HEK293 (cell line): ENCODE measurements at regions not wholly inside any gene's neighbourhood (a gene's known extent, or its start where the extent isn't known, plus 50 kb on each side); places are given as distances from the start of the nearest gene placed in this dataset.

Experiments used
- CTCF ChIA-PET: fragments of 350-600 bp; formaldehyde crosslinking; extraction: SDS; loops from one replicate; lab custom pipeline; 2021; ENCODE audit warnings: antibody characterized with exemption; lab: Yijun Ruan, JAX
- POLR2A ChIA-PET: fragments of 300-600 bp; formaldehyde crosslinking; extraction: SDS; loops from one replicate; lab custom pipeline; 2020; ENCODE audit warnings: antibody characterized with exemption, inconsistent platforms; lab: Yijun Ruan, JAX
- H3K27ac ChIP-seq: fragments of 200-500 bp; sonication (Bioruptor generic); 2 replicates; pipeline ENCODE4 v1.5.1; 2014; ENCODE audit warnings: low read depth, low read length, control low read depth, inconsistent platforms; ENCODE audit errors: extremely low read depth
- H3K36me3 ChIP-seq, 2 experiments: fragments of 200-500 bp in 1 of 2; sonication (Bioruptor generic) in 1 of 2; 1 replicate in 1 of 2; 2 replicates in 1 of 2; pipeline ENCODE4 v1.5.1; 2014 to 2017; ENCODE audit warnings: inconsistent platforms in 2 of 2, low read length in 2 of 2; ENCODE audit not compliant: control insufficient read depth in 2 of 2, insufficient read depth in 1 of 2
- H3K4me1 ChIP-seq: fragments of 200-500 bp; sonication (Bioruptor generic); 2 replicates; pipeline ENCODE4 v1.5.1; 2014; ENCODE audit warnings: mild to moderate bottlenecking, low read length, inconsistent platforms; ENCODE audit not compliant: control insufficient read depth, insufficient read depth
- H3K4me3 ChIP-seq: 2 replicates; pipeline ENCODE4 v1.5.1; 2011; ENCODE audit warnings: low read depth, mild to moderate bottlenecking, control low read depth, low read length, moderate library complexity
- H3K9me3 ChIP-seq: fragments of 200-500 bp; sonication (Bioruptor generic); 2 replicates; pipeline ENCODE4 v1.5.1; 2014; ENCODE audit warnings: low read depth, low read length, inconsistent platforms; ENCODE audit not compliant: control insufficient read depth, insufficient read depth
- GLI2 ChIP-seq: fragments of 450-650 bp; formaldehyde crosslinking; IDR thresholded peaks from 2 replicates; pipeline ENCODE4; 2017; ENCODE audit warnings: missing biosample characterization, missing genetic modification characterization, low read depth, borderline replicate concordance
- GLI4 ChIP-seq: fragments of 450-650 bp; formaldehyde crosslinking; IDR thresholded peaks from 2 replicates; pipeline ENCODE4 v1.5.1; 2016; ENCODE audit warnings: missing biosample characterization, missing genetic modification characterization
- IKZF3 ChIP-seq: fragments of 450-650 bp; IDR thresholded peaks from 2 replicates; pipeline ENCODE4 v1.5.0; 2018; ENCODE audit warnings: missing biosample characterization, mild to moderate bottlenecking, missing genetic modification characterization, moderate library complexity
- REPIN1 ChIP-seq: fragments of 450-650 bp; formaldehyde crosslinking; IDR thresholded peaks from 2 replicates; pipeline ENCODE4 v1.5.1; 2017; ENCODE audit warnings: missing biosample characterization, missing genetic modification characterization, low read depth
- REST ChIP-seq: fragments of 450-650 bp; formaldehyde crosslinking; IDR thresholded peaks from 2 replicates; pipeline ENCODE4 v1.5.1; 2016; ENCODE audit warnings: missing biosample characterization, missing genetic modification characterization
- YY1 ChIP-seq: fragments of 450-650 bp; formaldehyde crosslinking; IDR thresholded peaks from 2 replicates; pipeline ENCODE4 v1.5.1; 2018; ENCODE audit warnings: missing biosample characterization, missing genetic modification characterization
- ZBTB26 ChIP-seq: fragments of 450-650 bp; formaldehyde crosslinking; optimal IDR thresholded peaks from 2 replicates; pipeline ENCODE3; 2016; ENCODE audit warnings: missing biosample characterization, mild to moderate bottlenecking, missing genetic modification characterization
- ZEB2 ChIP-seq: fragments of 450-650 bp; formaldehyde crosslinking; IDR thresholded peaks from 2 replicates; pipeline ENCODE4 v1.5.1; 2016; ENCODE audit warnings: missing biosample characterization, missing genetic modification characterization
- ZIC2 ChIP-seq: fragments of 450-650 bp; formaldehyde crosslinking; IDR thresholded peaks from 2 replicates; pipeline ENCODE4 v1.5.1; 2016; ENCODE audit warnings: missing biosample characterization, missing genetic modification characterization
- ZNF274 ChIP-seq, 2 experiments: fragments of 200-500 bp in 1 of 2; fragments of 450-650 bp in 1 of 2; sonication (Bioruptor generic) in 1 of 2; formaldehyde crosslinking in 1 of 2; IDR thresholded peaks; 2 replicates each; pipeline versions ENCODE4 v1.5.1 to v1.6.1; 2014 to 2016; ENCODE audit warnings: borderline replicate concordance in 1 of 2, inconsistent platforms in 1 of 2, low read length in 1 of 2, missing biosample characterization in 1 of 2, missing genetic modification characterization in 1 of 2
- ZNF292 ChIP-seq: fragments of 450-650 bp; formaldehyde crosslinking; IDR thresholded peaks from 2 replicates; pipeline ENCODE4 v1.5.1; 2016; ENCODE audit warnings: low read depth, missing biosample characterization, missing genetic modification characterization, borderline replicate concordance
- ZNF423 ChIP-seq: fragments of 450-650 bp; formaldehyde crosslinking; IDR thresholded peaks from 2 replicates; pipeline ENCODE4 v1.5.1; 2016; ENCODE audit warnings: missing biosample characterization, missing genetic modification characterization
- ZNF473 ChIP-seq: fragments of 450-650 bp; formaldehyde crosslinking; IDR thresholded peaks from 2 replicates; pipeline ENCODE4 v1.5.1; 2017; ENCODE audit warnings: missing biosample characterization, missing genetic modification characterization
- ZNF560 ChIP-seq: fragments of 450-650 bp; formaldehyde crosslinking; IDR thresholded peaks from 2 replicates; pipeline ENCODE4 v1.5.1; 2017; ENCODE audit warnings: missing biosample characterization, missing genetic modification characterization, borderline replicate concordance
- ZNF610 ChIP-seq: fragments of 450-650 bp; formaldehyde crosslinking; IDR thresholded peaks from 2 replicates; pipeline ENCODE4 v1.5.1; 2016; ENCODE audit warnings: missing biosample characterization, missing genetic modification characterization, borderline replicate concordance
- ZNF639 ChIP-seq: fragments of 450-650 bp; formaldehyde crosslinking; IDR thresholded peaks from 2 replicates; pipeline ENCODE4 v1.5.1; 2016; ENCODE audit warnings: missing biosample characterization, missing genetic modification characterization
- ZSCAN4 ChIP-seq: fragments of 450-650 bp; formaldehyde crosslinking; IDR thresholded peaks from 2 replicates; pipeline ENCODE4 v1.5.1; 2017; ENCODE audit warnings: missing biosample characterization, missing genetic modification characterization

- no peak for TF ChIP-seq ZNF292 (tag by site-specific recombination)
- TF ChIP-seq ZNF274 (IDR thresholded peaks at IDR 0.05; ENCODE audit: low read length): no peak
- no peak for TF ChIP-seq ZNF274 (tag by site-specific recombination; IDR thresholded peaks at IDR 0.05; ENCODE audit: borderline replicate concordance)
- no peak for TF ChIP-seq ZEB2
- TF ChIP-seq GLI4 (tag by site-specific recombination): no peak
These were observed 285.7 kb upstream of the FOXF1 start (continued) for GRCh38 chr16:86224629-86225028.

- Histone ChIP-seq H3K27ac (no peak overlapping the region), H3K4me3 (no peak overlapping the region), H3K4me1 (no peaks in the 10 kb centered on the region), H3K36me3 (no peaks in the 10 kb centered on the region), H3K9me3 (no peaks in the 10 kb centered on the region)
- TF ChIP-seq IKZF3: no peak
- CTCF ChIA-PET: no interaction called here
- POLR2A ChIA-PET: no interaction called here
These were observed 284.4 kb upstream of the FOXF1 start for GRCh38 chr16:86225905-86226371.

- Histone ChIP-seq H3K36me3 (no peaks in the 10 kb centered on the region), H3K27ac (no peak overlapping the region), H3K4me3 (no peak overlapping the region), H3K4me1 (no peaks in the 10 kb centered on the region), H3K9me3 (no peaks in the 10 kb centered on the region)
- ChIA-PET CTCF (no interaction called here), POLR2A (no interaction called here)
- TF ChIP-seq GLI2: no peak
- no peak for TF ChIP-seq ZNF560
- no peak for TF ChIP-seq ZNF423 (tag by site-specific recombination)
- no peak for TF ChIP-seq YY1 (tag by site-specific recombination)
- TF ChIP-seq ZIC2: no peak
- no peak for TF ChIP-seq ZSCAN4 (tag by site-specific recombination)
- no peak for TF ChIP-seq REST
- no peak for TF ChIP-seq ZNF473
- no peak for TF ChIP-seq ZNF610 (tag by site-specific recombination)
- no peak for TF ChIP-seq ZNF639 (tag by site-specific recombination)
- TF ChIP-seq REPIN1: no peak
These were observed 283.3 kb upstream of the FOXF1 start for GRCh38 chr16:86227041-86227440.

GRCh38 chr16:86227801-86228200 is 282.5 kb upstream of the FOXF1 start:
- TF ChIP-seq ZNF274 (IDR thresholded peaks at IDR 0.05; ENCODE audit: low read length): no peak
- TF ChIP-seq ZNF274 (tag by site-specific recombination; IDR thresholded peaks at IDR 0.05; ENCODE audit: borderline replicate concordance): no peak
- TF ChIP-seq ZBTB26 (tag by site-specific recombination): no peak
- Histone ChIP-seq H3K9me3 (no peaks in the 10 kb centered on the region), H3K27ac (no peak overlapping the region), H3K4me1 (no peaks in the 10 kb centered on the region), H3K36me3 (no peaks in the 10 kb centered on the region), H3K4me3 (no peak overlapping the region)
- ChIA-PET POLR2A (no interaction called here), CTCF (no interaction called here)
